HEK293T (cell line): ENCODE measurements at regions not wholly inside any gene's neighbourhood (a gene's known extent, or its start where the extent isn't known, plus 50 kb on each side); places are given as distances from the start of the nearest gene placed in this dataset.

Source experiments
- CTCF ChIA-PET: fragments of 350-600 bp; formaldehyde crosslinking; extraction: SDS; loops from one replicate; lab custom pipeline; 2021; ENCODE audit warnings: antibody characterized with exemption, inconsistent platforms; lab: Yijun Ruan, JAX
- POLR2A ChIA-PET: fragments of 350-600 bp; formaldehyde crosslinking; extraction: SDS; loops from one replicate; lab custom pipeline; 2020; ENCODE audit warnings: antibody characterized with exemption, inconsistent platforms; lab: Yijun Ruan, JAX
- DNase-seq: peaks from one replicate; pipeline ENCODE4 v3.0.0; 2012; ENCODE audit warnings: mixed read lengths; ENCODE audit errors: extremely low spot score
- ARNT ChIP-seq: fragments of 450-650 bp; IDR thresholded peaks from 2 replicates; pipeline ENCODE4 v1.6.1; 2017; ENCODE audit warnings: mild to moderate bottlenecking
- BHLHE40 ChIP-seq: fragments of 450-650 bp; IDR thresholded peaks from 2 replicates; pipeline ENCODE4 v1.6.1; 2016; ENCODE audit warnings: mild to moderate bottlenecking, moderate library complexity, borderline replicate concordance
- CTBP1 ChIP-seq: fragments of 450-650 bp; IDR thresholded peaks from 2 replicates; pipeline ENCODE4 v1.6.1; 2016; ENCODE audit warnings: borderline replicate concordance
- ELF4 ChIP-seq: fragments of 450-650 bp; IDR thresholded peaks from 2 replicates; pipeline ENCODE4 v1.6.1; 2017; ENCODE audit warnings: antibody characterized with exemption
- FOXA1 ChIP-seq: fragments of 450-650 bp; IDR thresholded peaks from 2 replicates; pipeline ENCODE4 v1.6.1; 2016; ENCODE audit warnings: mild to moderate bottlenecking
- FOXK2 ChIP-seq: fragments of 450-650 bp; IDR thresholded peaks from 2 replicates; pipeline ENCODE4 v1.6.1; 2016; ENCODE audit warnings: mild to moderate bottlenecking
- FOXM1 ChIP-seq: fragments of 450-650 bp; IDR thresholded peaks from 2 replicates; pipeline ENCODE4 v1.6.1; 2017; ENCODE audit warnings: mild to moderate bottlenecking, borderline replicate concordance
- HDGF ChIP-seq: fragments of 450-650 bp; IDR thresholded peaks from 2 replicates; pipeline ENCODE4 v1.6.1; 2017; ENCODE audit warnings: antibody characterized with exemption, borderline replicate concordance
- L3MBTL2 ChIP-seq: fragments of 450-650 bp; conservative IDR thresholded peaks from 2 replicates; pipeline ENCODE4 v1.6.1; 2016; ENCODE audit warnings: mild to moderate bottlenecking
- LEF1 ChIP-seq: fragments of 450-650 bp; IDR thresholded peaks from 2 replicates; pipeline ENCODE4 v1.6.1; 2017; ENCODE audit warnings: mild to moderate bottlenecking, borderline replicate concordance
- NFRKB ChIP-seq: fragments of 450-650 bp; IDR thresholded peaks from 2 replicates; pipeline ENCODE4 v1.6.1; 2016; ENCODE audit warnings: mild to moderate bottlenecking, moderate library complexity
- PKNOX1 ChIP-seq: fragments of 450-650 bp; IDR thresholded peaks from 2 replicates; pipeline ENCODE4 v1.6.1; 2016
- SP1 ChIP-seq: fragments of 450-650 bp; IDR thresholded peaks from 2 replicates; pipeline ENCODE4 v1.6.1; 2017
- SUZ12 ChIP-seq: fragments of 450-650 bp; IDR thresholded peaks from 2 replicates; pipeline ENCODE4 v1.6.1; 2016; ENCODE audit warnings: mild to moderate bottlenecking
- TARDBP ChIP-seq: fragments of 450-650 bp; IDR thresholded peaks from 2 replicates; pipeline ENCODE4 v1.6.1; 2016
- ZNF384 ChIP-seq: fragments of 450-650 bp; IDR thresholded peaks from 2 replicates; pipeline ENCODE4 v1.6.1; 2016

- ChIA-PET POLR2A (no interaction called here), CTCF (no interaction called here)
- TF ChIP-seq FOXM1 (no peak), FOXK2 (no peak), LEF1 (no peak), SUZ12 (no peak)
- DNase-seq, result no peak
These were observed 85.7 kb upstream of the NGF start for GRCh38 chr1:115423776-115424175.

GRCh38 chr1:115419571-115419970 is 81.5 kb upstream of the NGF start:
- ChIA-PET CTCF (no interaction called here), POLR2A (no interaction called here)
- DNase-seq, result no peak
- TF ChIP-seq SP1 (no peak), FOXM1 (no peak), CTBP1 (no peak), FOXA1 (no peak), PKNOX1 (no peak), BHLHE40 (no peak), FOXK2 (no peak), LEF1 (no peak), ARNT (no peak), ELF4 (no peak), HDGF (no peak), TARDBP (no peak), SUZ12 (no peak), ZNF384 (no peak), L3MBTL2 (no peak), NFRKB (no peak)

GRCh38 chr1:115413621-115414020 is 75.6 kb upstream of the NGF start:
- TF ChIP-seq L3MBTL2 (no peak), FOXA1 (no peak), NFRKB (no peak), LEF1 (no peak), PKNOX1 (no peak)
- no peak for DNase-seq
- POLR2A ChIA-PET, result no interaction called here
- CTCF ChIA-PET, result no interaction called here

GRCh38 chr1:115413208-115413607 is 75.2 kb upstream of the NGF start:
- POLR2A ChIA-PET, result no interaction called here
- TF ChIP-seq FOXA1, result no peak
- no peak for TF ChIP-seq TARDBP
- TF ChIP-seq NFRKB, result no peak
- no peak for TF ChIP-seq BHLHE40
- no peak for TF ChIP-seq ARNT
- no peak for TF ChIP-seq PKNOX1
- TF ChIP-seq SP1, result no peak
- TF ChIP-seq CTBP1, result no peak
- no peak for TF ChIP-seq HDGF
- CTCF ChIA-PET, result no interaction called here
- no peak for DNase-seq

- TF ChIP-seq ZNF384 (no peak), L3MBTL2 (no peak), PKNOX1 (no peak), FOXA1 (no peak), SP1 (no peak), CTBP1 (no peak), SUZ12 (no peak), LEF1 (no peak), TARDBP (no peak), NFRKB (no peak), BHLHE40 (no peak), FOXM1 (no peak), FOXK2 (no peak), ELF4 (no peak)
- POLR2A ChIA-PET, result no interaction called here
- CTCF ChIA-PET, result no interaction called here
- no peak for DNase-seq
These were observed 74.7 kb upstream of the NGF start for GRCh38 chr1:115412733-115413132.

GRCh38 chr1:115412286-115412685 is 74.2 kb upstream of the NGF start:
- CTCF ChIA-PET, result no interaction called here
- POLR2A ChIA-PET, result no interaction called here
- no peak for DNase-seq
- TF ChIP-seq FOXK2 (no peak), TARDBP (no peak), NFRKB (no peak), SUZ12 (no peak), HDGF (no peak), SP1 (no peak), ARNT (no peak), FOXA1 (no peak), LEF1 (no peak), ELF4 (no peak), ZNF384 (no peak)
